ENCODE measurements at regions not wholly inside any gene's neighbourhood (a gene's known extent, or its start where the extent isn't known, plus 50 kb on each side); places are given as distances from the start of the nearest gene placed in this dataset.

GRCh38 chr2:41678639-41679038, 369.2 kb upstream of the PKDCC start:
- no peak for DNase-seq (ENCODE audit: low read depth in 2 of 2)

GRCh38 chr2:41686156-41686555, 361.7 kb upstream of the PKDCC start:
- DNase-seq (ENCODE audit: low read depth in 2 of 2): no peak

- no peak for DNase-seq (ENCODE audit: low read depth in 2 of 2)
Measured at GRCh38 chr2:41691561-41691960, 356.3 kb upstream of the PKDCC start.

- no peak for DNase-seq (ENCODE audit: low read depth in 2 of 2)
Measured at GRCh38 chr2:41694536-41695049, 353.2 kb upstream of the PKDCC start.

GRCh38 chr2:41695198-41696113, 352.4 kb upstream of the PKDCC start:
- no peak for DNase-seq (ENCODE audit: low read depth in 2 of 2)

- DNase-seq (ENCODE audit: low read depth in 2 of 2): no peak
Measured at GRCh38 chr2:41697389-41697788, 350.4 kb upstream of the PKDCC start.

- peak in 1 of 2 donors; percentile 4 for DNase-seq (ENCODE audit: low read depth in 2 of 2)
Measured at GRCh38 chr2:41698678-41699422, 349.0 kb upstream of the PKDCC start.

- no peak for DNase-seq (ENCODE audit: low read depth in 2 of 2)
Measured at GRCh38 chr2:41701231-41701630, 346.6 kb upstream of the PKDCC start.

GRCh38 chr2:41703123-41703522, 344.7 kb upstream of the PKDCC start:
- DNase-seq (ENCODE audit: low read depth in 2 of 2): no peak

- DNase-seq (ENCODE audit: low read depth in 2 of 2): no peak
Measured at GRCh38 chr2:41705634-41706033, 342.2 kb upstream of the PKDCC start.

GRCh38 chr2:41706286-41706685, 341.5 kb upstream of the PKDCC start:
- DNase-seq (ENCODE audit: low read depth in 2 of 2): no peak

- no peak for DNase-seq (ENCODE audit: low read depth in 2 of 2)
Measured at GRCh38 chr2:41707790-41708451, 339.9 kb upstream of the PKDCC start.

GRCh38 chr2:41709702-41710599, 337.9 kb upstream of the PKDCC start:
- DNase-seq (ENCODE audit: low read depth in 2 of 2): no peak

GRCh38 chr2:41710944-41711343, 336.9 kb upstream of the PKDCC start:
- DNase-seq (ENCODE audit: low read depth in 2 of 2): no peak

GRCh38 chr2:41711736-41712135, 336.1 kb upstream of the PKDCC start:
- no peak for DNase-seq (ENCODE audit: low read depth in 2 of 2)

GRCh38 chr2:41716497-41716896, 331.3 kb upstream of the PKDCC start:
- DNase-seq (ENCODE audit: low read depth in 2 of 2): no peak

- DNase-seq (ENCODE audit: low read depth in 2 of 2): no peak
Measured at GRCh38 chr2:41717839-41718238, 330.0 kb upstream of the PKDCC start.

- no peak for DNase-seq (ENCODE audit: low read depth in 2 of 2)
Measured at GRCh38 chr2:41718705-41719104, 329.1 kb upstream of the PKDCC start.

- no peak for DNase-seq (ENCODE audit: low read depth in 2 of 2)
Measured at GRCh38 chr2:41719756-41720155, 328.1 kb upstream of the PKDCC start.

- no peak for DNase-seq (ENCODE audit: low read depth in 2 of 2)
Measured at GRCh38 chr2:41720331-41721251, 327.2 kb upstream of the PKDCC start.
